Stomach (tissue), 8 donors: ENCODE measurements at regions not wholly inside any gene's neighbourhood (a gene's known extent, or its start where the extent isn't known, plus 50 kb on each side); places are given as distances from the start of the nearest gene placed in this dataset.

Experiments used
- DNase-seq, 2 donors: peaks; one replicate each; pipeline versions ENCODE4 v3.0.0 to v3.0.0-alpha.2; 2013 to 2019
- H3K27ac ChIP-seq, 5 donors: fragments of 200-600 bp in 4 of 5; sonication (generic) in 4 of 5; one replicate each; pipeline ENCODE4 v1.5.1; 2013 to 2019; ENCODE audit warnings: mild to moderate bottlenecking in 1 of 5, moderate library complexity in 1 of 5
- H3K27me3 ChIP-seq, 3 donors: fragments of 200-600 bp; sonication (generic); one replicate each; pipeline ENCODE4 v1.5.1; 2017 to 2019; ENCODE audit warnings: mixed run types in 1 of 3
- H3K36me3 ChIP-seq, 4 donors: fragments of 200-600 bp; sonication (generic); 1 replicate in 3 of 4; 2 replicates in 1 of 4; pipeline ENCODE4 v1.5.1; 2016 to 2019
- H3K4me1 ChIP-seq, 4 donors: fragments of 200-600 bp; sonication (generic); one replicate each; pipeline ENCODE4 v1.5.1; 2016 to 2019
- H3K4me3 ChIP-seq, 4 donors: fragments of 200-600 bp; sonication (generic) in 3 of 4; one replicate each; pipeline ENCODE4 v1.5.1; 2016 to 2019; ENCODE audit warnings: mild to moderate bottlenecking in 1 of 4
- H3K9me3 ChIP-seq, 4 donors: fragments of 200-600 bp; sonication (generic); one replicate each; pipeline ENCODE4 v1.5.1; 2016 to 2019
- CTCF ChIP-seq, 7 experiments: fragments of 450-650 bp in 4 of 7; fragments of 200-600 bp in 3 of 7; sonication (generic) in 3 of 7; IDR thresholded peaks; one replicate each; pipeline ENCODE4 v1.5.1; 2016 to 2019; ENCODE audit warnings: antibody characterized with exemption in 7 of 7, control low read depth in 2 of 7, mild to moderate bottlenecking in 1 of 7
- EP300 ChIP-seq: sonication (generic); formaldehyde crosslinking; IDR thresholded peaks from one replicate; pipeline ENCODE4 v1.6.1; 2017; ENCODE audit warnings: antibody characterized with exemption
- POLR2A ChIP-seq, 4 donors: fragments of 450-650 bp; IDR thresholded peaks; one replicate each; pipeline ENCODE4 v1.6.1; 2016; ENCODE audit warnings: antibody characterized with exemption in 4 of 4, control low read depth in 2 of 4, mild to moderate bottlenecking in 1 of 4, moderate library complexity in 1 of 4
- POLR2AphosphoS5 ChIP-seq, 3 donors: sonication (generic); formaldehyde crosslinking; IDR thresholded peaks; one replicate each; pipeline ENCODE4 v1.6.1; 2016; ENCODE audit warnings: antibody characterized with exemption in 3 of 3
- WGBS, 5 donors: extraction: QIAGEN DNeasy Blood & Tissue Kit in 3 of 5; methylation state at CpG; one replicate each; pipeline versions ENCODE4 v1.1.5 to v1.1.7; 2013 to 2018; 5-methylcytosine and 5-hydroxymethylcytosine counted together
- intact Hi-C: fragments of 100-400 bp; cut with DNase I; formaldehyde crosslinking; loops from one replicate; pipeline ENCODE4 v1.15.1; 2023; ENCODE audit warnings: low total_unique reads
- donor health status: healthy with polysubstance abuse.
- donor health status: Bipolar disorder and iron deficiency.
- donor health status: healthy.

DNA sequence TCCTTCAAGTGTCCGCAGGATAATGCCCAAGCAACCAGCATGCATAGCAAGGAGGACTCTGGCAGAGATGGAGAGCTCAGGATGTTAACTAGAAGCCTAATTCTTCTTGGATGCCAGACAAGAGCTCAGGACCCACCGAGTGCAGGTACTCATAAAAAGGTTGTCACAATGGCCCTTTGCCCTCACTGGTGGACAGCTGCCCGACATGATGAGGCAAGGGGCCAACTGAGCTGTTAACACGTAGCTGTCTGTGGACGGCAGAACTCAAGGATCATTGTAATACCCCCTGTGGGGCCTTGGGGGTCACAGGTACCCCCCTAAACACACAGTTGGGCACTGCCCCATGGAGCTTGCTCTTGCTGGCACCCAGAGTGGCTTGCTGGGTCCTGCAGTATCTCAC, 393.7 kb downstream of the PIK3C3 start:
- DNase-seq, result no peak
- H3K9me3 ChIP-seq, result no peaks in the 10 kb centered on the region
- WGBS, 5 donors, result 57 to 81% (median 76%) methylated on average over 2 to 5 of the region's 5 CpGs
- H3K27me3 ChIP-seq, result no peaks in the 10 kb centered on the region
- no peaks in the 10 kb centered on the region for H3K36me3 ChIP-seq
- TF ChIP-seq POLR2AphosphoS5 (IDR thresholded peaks at IDR 0.05) (no peak), CTCF (IDR thresholded peaks at IDR 0.05) (no peak), EP300 (no peak), POLR2A (IDR thresholded peaks at IDR 0.05) (no peak)
- no peaks in the 10 kb centered on the region for H3K4me1 ChIP-seq
- intact Hi-C loops, result no loop called here
- H3K4me3 ChIP-seq, result no peak overlapping the region
- no peak overlapping the region for H3K27ac ChIP-seq

DNA sequence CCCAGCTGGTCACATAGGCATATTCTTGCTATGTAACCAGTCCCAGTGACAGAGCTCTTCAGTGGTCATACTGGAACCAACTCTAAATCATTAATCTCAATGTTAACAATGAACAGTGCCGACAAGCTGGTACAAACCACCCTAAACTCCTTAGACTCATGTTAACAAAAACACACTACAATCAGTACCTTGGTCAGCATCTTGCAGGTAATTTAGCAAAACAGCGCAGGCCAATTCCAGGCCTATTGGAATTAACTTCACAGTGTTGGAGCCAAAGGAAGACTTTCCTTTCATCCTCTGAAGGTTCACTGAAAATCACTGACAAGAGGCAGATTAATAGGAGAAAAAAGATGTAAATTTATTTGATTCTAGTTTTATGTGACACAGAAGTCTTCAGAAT, 396.4 kb downstream of the PIK3C3 start:
- intact Hi-C loops, result no loop called here
- no peak overlapping the region for H3K4me3 ChIP-seq
- no peak for TF ChIP-seq CTCF (IDR thresholded peaks at IDR 0.05)
- no peak for TF ChIP-seq POLR2AphosphoS5 (IDR thresholded peaks at IDR 0.05)
- TF ChIP-seq POLR2A (IDR thresholded peaks at IDR 0.05), result no peak
- TF ChIP-seq EP300, result no peak
- no peaks in the 10 kb centered on the region for H3K36me3 ChIP-seq
- no peaks in the 10 kb centered on the region for H3K9me3 ChIP-seq
- no peak overlapping the region for H3K27ac ChIP-seq
- DNase-seq, result peak in 1 of 2 donors; percentile 10
- no peaks in the 10 kb centered on the region for H3K27me3 ChIP-seq
- H3K4me1 ChIP-seq, result no peaks in the 10 kb centered on the region
- WGBS, 5 donors, result 48 to 72% (median 49%) methylated on average over 2 of the region's 2 CpGs

GRCh38 chr18:42360716-42361115, 405.7 kb downstream of the PIK3C3 start:
- Histone ChIP-seq H3K27me3 (no peaks in the 10 kb centered on the region), H3K9me3 (no peaks in the 10 kb centered on the region), H3K36me3 (no peaks in the 10 kb centered on the region), H3K4me1 (no peaks in the 10 kb centered on the region), H3K27ac (no peak overlapping the region), H3K4me3 (no peak overlapping the region)
- TF ChIP-seq EP300, result no peak
- no peak for TF ChIP-seq POLR2A (IDR thresholded peaks at IDR 0.05)
- no peak for TF ChIP-seq CTCF (IDR thresholded peaks at IDR 0.05)
- TF ChIP-seq POLR2AphosphoS5 (IDR thresholded peaks at IDR 0.05), result no peak
- intact Hi-C loops, result no loop called here
- no peak for DNase-seq

DNA sequence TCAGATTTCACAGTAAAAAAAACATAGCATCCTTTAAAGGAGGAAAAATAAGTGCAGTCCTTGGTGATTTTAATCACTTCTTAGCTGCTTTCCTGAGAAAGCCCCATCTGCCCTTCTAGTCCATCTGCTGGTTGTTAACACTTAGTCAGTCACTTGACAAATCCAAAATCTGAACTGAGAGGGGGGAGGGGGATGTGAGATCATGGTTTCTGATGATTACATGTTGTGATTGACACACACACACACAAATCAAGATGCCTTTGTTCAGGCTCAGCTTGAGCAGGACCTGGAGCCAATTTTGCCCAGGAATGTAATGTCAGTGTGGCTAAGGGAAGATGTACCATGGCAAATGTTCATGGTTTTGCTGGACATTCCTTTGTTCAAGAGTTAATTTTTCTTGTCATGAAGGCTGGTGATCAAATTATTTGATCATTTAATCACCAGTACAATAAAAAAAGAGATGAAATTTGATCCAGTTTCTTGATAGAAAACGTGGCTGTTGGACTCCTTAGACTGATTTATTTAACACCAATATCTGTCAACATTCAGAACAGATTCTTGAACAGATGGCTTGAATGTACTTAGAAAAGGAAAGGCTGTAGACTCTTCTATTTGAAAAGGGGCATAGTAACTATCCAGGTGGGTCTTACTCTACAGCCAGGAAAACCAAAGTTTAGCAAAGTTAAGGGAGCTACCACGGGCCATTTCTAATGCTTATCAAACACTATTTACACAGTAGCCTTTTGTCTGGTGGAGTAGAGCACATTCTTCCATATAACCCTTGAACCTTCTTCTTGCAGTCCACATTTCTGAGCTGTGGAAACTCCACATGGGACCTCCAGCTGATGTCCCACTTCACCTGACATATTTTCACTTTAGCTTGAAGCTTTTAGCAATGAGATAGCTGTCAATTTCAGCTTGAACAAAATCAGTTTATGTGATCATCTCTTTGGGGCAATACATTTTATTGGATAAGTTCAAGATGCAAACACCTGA, 408.7 kb downstream of the PIK3C3 start:
- Histone ChIP-seq H3K4me1 (no peaks in the 10 kb centered on the region), H3K4me3 (no peak overlapping the region), H3K36me3 (no peaks in the 10 kb centered on the region), H3K27me3 (no peaks in the 10 kb centered on the region), H3K9me3 (no peaks in the 10 kb centered on the region), H3K27ac (no peak overlapping the region)
- DNase-seq, result no peak
- intact Hi-C loops, result no loop called here
- TF ChIP-seq EP300 (no peak), POLR2A (IDR thresholded peaks at IDR 0.05) (no peak), CTCF (IDR thresholded peaks at IDR 0.05) (no peak), POLR2AphosphoS5 (IDR thresholded peaks at IDR 0.05) (no peak)
- 11 to 25% (median 17%) methylated on average over 2 of the region's 2 CpGs for WGBS, 5 donors
